Smooth muscle cell (in vitro differentiated cells): ENCODE measurements at regions not wholly inside any gene's neighbourhood (a gene's known extent, or its start where the extent isn't known, plus 50 kb on each side); places are given as distances from the start of the nearest gene placed in this dataset.
"Not testable (repeated sequence)": the region's sequence is repeated elsewhere in the genome, so short reads cannot be mapped to it uniquely, and the experiment has no call there.

ENCODE experiments used
- DNase-seq: peaks from one replicate; lab custom pipeline; 2025; ENCODE audit not compliant: unreplicated experiment; lab: John Stamatoyannopoulos, UW
- H2AFZ ChIP-seq: fragments of 200-600 bp; sonication (generic); 2 replicates; pipeline ENCODE4 v1.6.0; 2016; ENCODE audit warnings: antibody characterized with exemption, low read depth, mild to moderate bottlenecking
- H3F3A ChIP-seq: fragments of 200-600 bp; sonication (generic); 2 replicates; pipeline ENCODE4 v1.6.0; 2017; ENCODE audit warnings: antibody characterized with exemption, low read depth
- H3K27ac ChIP-seq: fragments of 200-600 bp; sonication (generic); 2 replicates; pipeline ENCODE4 v1.5.1; 2016; ENCODE audit warnings: low read depth, mild to moderate bottlenecking
- H3K27me3 ChIP-seq: fragments of 200-600 bp; sonication (generic); 2 replicates; pipeline ENCODE4 v1.6.1; 2016; ENCODE audit warnings: low read depth, mild to moderate bottlenecking
- H3K36me3 ChIP-seq: fragments of 200-600 bp; sonication (generic); 2 replicates; pipeline ENCODE4 v1.5.1; 2016; ENCODE audit warnings: low read depth
- H3K4me1 ChIP-seq: fragments of 200-600 bp; sonication (generic); 2 replicates; pipeline ENCODE4 v1.5.1; 2016; ENCODE audit warnings: low read depth
- H3K4me2 ChIP-seq: fragments of 200-600 bp; sonication (generic); 2 replicates; pipeline ENCODE4 v1.6.0; 2016; ENCODE audit warnings: mild to moderate bottlenecking
- H3K4me3 ChIP-seq: fragments of 200-600 bp; sonication (generic); 2 replicates; pipeline ENCODE4 v1.5.1; 2016; ENCODE audit warnings: mild to moderate bottlenecking
- H3K79me2 ChIP-seq: fragments of 200-600 bp; sonication (generic); 2 replicates; pipeline ENCODE4 v1.6.0; 2016; ENCODE audit warnings: low read depth, mild to moderate bottlenecking
- H3K9ac ChIP-seq: fragments of 200-600 bp; sonication (generic); 2 replicates; pipeline ENCODE4 v1.6.0; 2016; ENCODE audit warnings: low read depth
- H3K9me3 ChIP-seq: fragments of 200-600 bp; sonication (generic); replicated peaks from 2 replicates; pipeline ENCODE4 v1.5.1; 2016; ENCODE audit warnings: low read depth
- H4K20me1 ChIP-seq: fragments of 200-600 bp; sonication (generic); 2 replicates; pipeline ENCODE4 v1.6.0; 2016; ENCODE audit warnings: low read depth
- WGBS: methylation state at CpG from one replicate; pipeline ENCODE4 v1.1.7; 2016; ENCODE audit warnings: low lambda C conversion rate; 5-methylcytosine and 5-hydroxymethylcytosine counted together
- TF ChIP-seq, protein P1 (sequence below): fragments of 200-600 bp; sonication (generic); IDR thresholded peaks from 2 replicates; pipeline ENCODE4 v1.5.1; 2017; ENCODE audit warnings: borderline replicate concordance, mild to moderate bottlenecking, antibody characterized with exemption; ENCODE audit not compliant: insufficient read depth, poor library complexity, severe bottlenecking

DNA sequence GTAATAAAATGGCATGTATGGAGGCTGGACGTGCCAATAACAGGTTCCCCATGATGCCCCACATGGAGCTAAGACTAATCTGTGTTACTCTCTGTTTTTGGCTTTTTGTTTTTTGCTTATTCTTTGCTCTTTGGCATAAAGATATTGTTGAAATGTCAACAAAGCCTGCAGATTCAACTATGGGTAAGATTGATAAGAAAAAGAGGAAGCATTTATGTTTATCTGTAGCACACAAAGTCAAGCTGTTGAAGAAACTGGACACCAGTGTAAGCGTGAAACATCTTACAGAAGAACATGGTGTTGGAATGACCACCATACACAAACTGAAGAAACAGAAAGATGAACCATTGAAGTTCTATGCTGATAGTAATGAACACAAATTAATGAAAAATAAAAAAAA, 402.7 kb downstream of the LTN1 start:
- H3K9ac ChIP-seq: no peak overlapping the region
- WGBS: 48% methylated on average over 2 of the region's 2 CpGs
- no peak overlapping the region for H3K4me3 ChIP-seq
- no peak for DNase-seq
- H4K20me1 ChIP-seq: no peaks in the 10 kb centered on the region
- TF ChIP-seq, protein P1, sequence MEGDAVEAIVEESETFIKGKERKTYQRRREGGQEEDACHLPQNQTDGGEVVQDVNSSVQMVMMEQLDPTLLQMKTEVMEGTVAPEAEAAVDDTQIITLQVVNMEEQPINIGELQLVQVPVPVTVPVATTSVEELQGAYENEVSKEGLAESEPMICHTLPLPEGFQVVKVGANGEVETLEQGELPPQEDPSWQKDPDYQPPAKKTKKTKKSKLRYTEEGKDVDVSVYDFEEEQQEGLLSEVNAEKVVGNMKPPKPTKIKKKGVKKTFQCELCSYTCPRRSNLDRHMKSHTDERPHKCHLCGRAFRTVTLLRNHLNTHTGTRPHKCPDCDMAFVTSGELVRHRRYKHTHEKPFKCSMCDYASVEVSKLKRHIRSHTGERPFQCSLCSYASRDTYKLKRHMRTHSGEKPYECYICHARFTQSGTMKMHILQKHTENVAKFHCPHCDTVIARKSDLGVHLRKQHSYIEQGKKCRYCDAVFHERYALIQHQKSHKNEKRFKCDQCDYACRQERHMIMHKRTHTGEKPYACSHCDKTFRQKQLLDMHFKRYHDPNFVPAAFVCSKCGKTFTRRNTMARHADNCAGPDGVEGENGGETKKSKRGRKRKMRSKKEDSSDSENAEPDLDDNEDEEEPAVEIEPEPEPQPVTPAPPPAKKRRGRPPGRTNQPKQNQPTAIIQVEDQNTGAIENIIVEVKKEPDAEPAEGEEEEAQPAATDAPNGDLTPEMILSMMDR: no peak
- no peaks in the 10 kb centered on the region for H3K9me3 ChIP-seq
- H3K36me3 ChIP-seq: no peaks in the 10 kb centered on the region
- no peaks in the 10 kb centered on the region for H3K27me3 ChIP-seq
- H3K4me2 ChIP-seq: no peak overlapping the region
- no peak overlapping the region for H2AFZ ChIP-seq
- no peaks in the 10 kb centered on the region for H3F3A ChIP-seq
- no peak overlapping the region for H3K27ac ChIP-seq
- H3K79me2 ChIP-seq: no peaks in the 10 kb centered on the region
- H3K4me1 ChIP-seq: peaks cover 16% of the 10 kb centered on the region

- H3K79me2 ChIP-seq: no peaks in the 10 kb centered on the region
- H3K4me3 ChIP-seq: no peak overlapping the region
- 97% methylated on average over 1 of the region's 1 CpG for WGBS
These were observed 403.7 kb downstream of the LTN1 start for GRCh38 chr21:28588997-28589396.

GRCh38 chr21:28587748-28588147, 404.9 kb downstream of the LTN1 start:
- Histone ChIP-seq H4K20me1 (no peaks in the 10 kb centered on the region), H3K27me3 (no peaks in the 10 kb centered on the region), H3K9ac (no peak overlapping the region), H3K79me2 (no peaks in the 10 kb centered on the region), H3K4me3 (no peak overlapping the region), H3K27ac (no peak overlapping the region), H3K9me3 (no peaks in the 10 kb centered on the region), H3K4me1 (peaks cover 16% of the 10 kb centered on the region), H3F3A (no peaks in the 10 kb centered on the region), H3K4me2 (no peak overlapping the region), H3K36me3 (no peaks in the 10 kb centered on the region), H2AFZ (no peak overlapping the region)
- TF ChIP-seq, protein P1: no peak
- DNase-seq: no peak
- 0% methylated on average over 1 of the region's 1 CpG for WGBS

More at GRCh38 chr21:28588997-28589396, 403.7 kb downstream of the LTN1 start:
- no peaks in the 10 kb centered on the region for H3K9me3 ChIP-seq
- TF ChIP-seq, protein P1: no peak
- H3K36me3 ChIP-seq: no peaks in the 10 kb centered on the region
- no peaks in the 10 kb centered on the region for H3K27me3 ChIP-seq
- peaks cover 16% of the 10 kb centered on the region for H3K4me1 ChIP-seq
- H3K9ac ChIP-seq: no peak overlapping the region
- H3F3A ChIP-seq: no peaks in the 10 kb centered on the region
- H2AFZ ChIP-seq: no peak overlapping the region
- no peak for DNase-seq
- H4K20me1 ChIP-seq: no peaks in the 10 kb centered on the region
- H3K4me2 ChIP-seq: no peak overlapping the region
- H3K27ac ChIP-seq: no peak overlapping the region

- Histone ChIP-seq H3K27ac (no peak overlapping the region), H3K27me3 (no peaks in the 10 kb centered on the region), H3K9me3 (no peaks in the 10 kb centered on the region), H3K4me3 (no peak overlapping the region), H2AFZ (no peak overlapping the region), H3F3A (no peaks in the 10 kb centered on the region), H4K20me1 (no peaks in the 10 kb centered on the region), H3K4me2 (no peak overlapping the region), H3K4me1 (peaks cover 11% of the 10 kb centered on the region), H3K36me3 (no peaks in the 10 kb centered on the region), H3K79me2 (no peaks in the 10 kb centered on the region), H3K9ac (no peak overlapping the region)
- TF ChIP-seq, protein P1: no peak
- 82% methylated on average over 2 of the region's 2 CpGs for WGBS
- no peak for DNase-seq
These were observed 410.7 kb downstream of the LTN1 start for GRCh38 chr21:28581976-28582375.

GRCh38 chr21:28581311-28581731, 411.4 kb downstream of the LTN1 start:
- H3K4me1 ChIP-seq, DNase-seq, H4K20me1 ChIP-seq, H3K9ac ChIP-seq, H2AFZ ChIP-seq, H3K36me3 ChIP-seq, H3K9me3 ChIP-seq, H3K27me3 ChIP-seq, H3F3A ChIP-seq, H3K4me2 ChIP-seq, H3K4me3 ChIP-seq, H3K27ac ChIP-seq, H3K79me2 ChIP-seq: not testable (repeated sequence)
- 87% methylated on average over 5 of the region's 5 CpGs for WGBS
